Vagina (tissue), 2 donors: ENCODE measurements at regions not wholly inside any gene's neighbourhood (a gene's known extent, or its start where the extent isn't known, plus 50 kb on each side); places are given as distances from the start of the nearest gene placed in this dataset.

Experiments
- DNase-seq, 2 donors: peaks; one replicate each; pipeline ENCODE4 v3.0.0-alpha.2; 2017; ENCODE audit errors: extremely low spot score in 2 of 2
- H3K27ac ChIP-seq: fragments of 200-600 bp; sonication (generic); one replicate; pipeline ENCODE4 v1.5.1; 2019
- H3K27me3 ChIP-seq: fragments of 200-600 bp; sonication (generic); one replicate; pipeline ENCODE4 v1.5.1; 2019
- H3K36me3 ChIP-seq, 2 donors: fragments of 200-600 bp; sonication (generic); one replicate each; pipeline ENCODE4 v1.5.1; 2017 to 2019
- H3K4me1 ChIP-seq: fragments of 200-600 bp; sonication (generic); one replicate; pipeline ENCODE4 v1.5.1; 2019
- H3K4me3 ChIP-seq, 2 donors: fragments of 200-600 bp; sonication (generic); 1 replicate in 1 of 2; 2 replicates in 1 of 2; pipeline ENCODE4 v1.5.1; 2016 to 2019
- H3K9me3 ChIP-seq: fragments of 200-600 bp; sonication (generic); one replicate; pipeline ENCODE4 v1.5.1; 2019
- POLR2A ChIP-seq, 2 donors: fragments of 450-650 bp; IDR thresholded peaks; one replicate each; pipeline ENCODE4 v1.6.1; 2017; ENCODE audit warnings: antibody characterized with exemption in 2 of 2, mild to moderate bottlenecking in 2 of 2, moderate library complexity in 2 of 2
- POLR2AphosphoS5 ChIP-seq, 2 donors: sonication (generic); formaldehyde crosslinking; IDR thresholded peaks; one replicate each; pipeline ENCODE4 v1.9.0; 2017; ENCODE audit warnings: antibody characterized with exemption in 2 of 2, mild to moderate bottlenecking in 2 of 2, low read depth in 1 of 2; ENCODE audit not compliant: insufficient read depth in 1 of 2
- intact Hi-C: fragments of 100-400 bp; cut with DNase I; formaldehyde crosslinking; loops from one replicate; pipeline ENCODE4 v1.15.1; 2023
- TF ChIP-seq, protein P1 (sequence below), 3 experiments: fragments of 450-650 bp in 2 of 3; fragments of 200-600 bp in 1 of 3; sonication (generic) in 1 of 3; IDR thresholded peaks; one replicate each; pipeline ENCODE4 v1.5.1; 2017 to 2019; ENCODE audit warnings: antibody characterized with exemption in 3 of 3, mild to moderate bottlenecking in 2 of 3, moderate library complexity in 2 of 3

DNA sequence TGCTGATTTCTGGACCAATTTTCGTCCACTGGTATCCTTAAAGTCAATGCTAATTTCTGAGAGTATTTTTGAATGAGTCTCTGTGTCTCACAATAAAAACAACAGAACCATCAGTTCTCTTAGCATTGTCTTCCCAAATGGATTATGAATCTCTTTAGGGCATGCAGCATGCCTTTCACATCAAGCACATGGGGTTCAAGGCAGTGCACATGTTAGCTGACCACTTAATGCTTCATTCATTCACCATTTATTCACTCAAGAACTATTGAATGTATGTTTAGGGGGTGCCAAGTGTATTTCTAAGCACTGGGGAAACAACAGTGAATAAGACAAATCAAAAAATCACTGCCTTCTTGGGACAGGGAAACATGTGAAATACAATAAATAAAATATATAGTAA is 126.7 kb upstream of the SLC44A3 start:
- no peak for DNase-seq
- no peaks in the 10 kb centered on the region for H3K9me3 ChIP-seq
- H3K36me3 ChIP-seq = no peaks in the 10 kb centered on the region
- TF ChIP-seq, protein P1, sequence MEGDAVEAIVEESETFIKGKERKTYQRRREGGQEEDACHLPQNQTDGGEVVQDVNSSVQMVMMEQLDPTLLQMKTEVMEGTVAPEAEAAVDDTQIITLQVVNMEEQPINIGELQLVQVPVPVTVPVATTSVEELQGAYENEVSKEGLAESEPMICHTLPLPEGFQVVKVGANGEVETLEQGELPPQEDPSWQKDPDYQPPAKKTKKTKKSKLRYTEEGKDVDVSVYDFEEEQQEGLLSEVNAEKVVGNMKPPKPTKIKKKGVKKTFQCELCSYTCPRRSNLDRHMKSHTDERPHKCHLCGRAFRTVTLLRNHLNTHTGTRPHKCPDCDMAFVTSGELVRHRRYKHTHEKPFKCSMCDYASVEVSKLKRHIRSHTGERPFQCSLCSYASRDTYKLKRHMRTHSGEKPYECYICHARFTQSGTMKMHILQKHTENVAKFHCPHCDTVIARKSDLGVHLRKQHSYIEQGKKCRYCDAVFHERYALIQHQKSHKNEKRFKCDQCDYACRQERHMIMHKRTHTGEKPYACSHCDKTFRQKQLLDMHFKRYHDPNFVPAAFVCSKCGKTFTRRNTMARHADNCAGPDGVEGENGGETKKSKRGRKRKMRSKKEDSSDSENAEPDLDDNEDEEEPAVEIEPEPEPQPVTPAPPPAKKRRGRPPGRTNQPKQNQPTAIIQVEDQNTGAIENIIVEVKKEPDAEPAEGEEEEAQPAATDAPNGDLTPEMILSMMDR (IDR thresholded peaks at IDR 0.05) = no peak
- TF ChIP-seq POLR2A (IDR thresholded peaks at IDR 0.05) (no peak), POLR2AphosphoS5 (IDR thresholded peaks at IDR 0.05; ENCODE audit: insufficient read depth in 1 of 2, low read depth in 1 of 2) (no peak)
- peaks cover 9% of the 10 kb centered on the region for H3K4me1 ChIP-seq
- H3K27ac ChIP-seq = no peak overlapping the region
- no peak overlapping the region for H3K4me3 ChIP-seq
- intact Hi-C loops = loop anchor here (10.0 kb wide), 1 partner anchor 149 kb away; the partner anchor contains the start of gene F3
- no peaks in the 10 kb centered on the region for H3K27me3 ChIP-seq

DNA sequence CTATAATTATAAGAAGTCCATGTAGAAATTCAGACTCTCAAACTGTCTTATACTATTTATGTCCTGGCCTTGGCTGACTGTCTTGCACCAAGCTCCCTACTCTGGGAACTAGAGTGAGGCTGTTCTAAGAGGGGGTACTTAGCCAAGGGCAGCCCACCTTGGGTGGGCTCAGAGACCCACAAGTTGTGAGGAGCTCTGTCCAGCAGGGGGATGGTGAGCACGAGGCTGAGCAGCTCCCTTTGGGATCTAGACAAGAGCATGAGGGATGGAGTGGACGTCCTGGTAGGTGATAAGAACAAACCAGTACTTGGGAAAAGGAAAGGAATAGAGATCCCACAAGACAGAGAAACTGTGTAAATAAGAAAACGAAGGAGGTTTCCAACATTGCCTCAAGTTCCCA is 127.1 kb upstream of the SLC44A3 start:
- Histone ChIP-seq H3K27me3 (no peaks in the 10 kb centered on the region), H3K27ac (no peak overlapping the region), H3K4me3 (no peak overlapping the region), H3K9me3 (no peaks in the 10 kb centered on the region), H3K4me1 (peaks cover 13% of the 10 kb centered on the region), H3K36me3 (no peaks in the 10 kb centered on the region)
- intact Hi-C loops = loop anchor here (10.0 kb wide), 1 partner anchor 148 kb away; the partner anchor contains the start of gene F3
- no peak for DNase-seq
- TF ChIP-seq POLR2AphosphoS5 (IDR thresholded peaks at IDR 0.05; ENCODE audit: insufficient read depth in 1 of 2, low read depth in 1 of 2) (no peak), POLR2A (IDR thresholded peaks at IDR 0.05) (no peak)
- TF ChIP-seq, protein P1 (IDR thresholded peaks at IDR 0.05) = no peak

DNA sequence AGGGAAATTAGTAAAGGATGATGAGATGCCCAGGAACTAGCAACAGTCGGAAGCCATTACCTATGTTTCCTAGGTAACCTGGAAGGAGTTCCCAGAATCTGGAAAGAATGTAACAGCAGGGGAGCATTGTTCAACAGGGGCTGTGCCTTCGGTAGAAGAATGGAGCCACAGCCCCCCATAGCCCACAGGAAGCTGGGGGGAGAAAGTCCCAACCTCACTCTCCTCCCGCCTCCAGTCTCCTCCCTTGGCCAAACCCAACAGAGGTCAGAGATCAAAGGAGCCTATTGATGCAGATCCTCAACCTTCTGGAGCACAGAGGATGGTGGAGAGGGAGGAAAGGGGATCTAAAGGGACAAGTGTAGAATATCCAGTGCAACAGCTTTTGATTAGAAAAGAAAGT is 131.5 kb upstream of the SLC44A3 start:
- Histone ChIP-seq H3K36me3 (no peaks in the 10 kb centered on the region), H3K27ac (peak overlapping the region; percentile 90), H3K4me3 (no peak overlapping the region), H3K9me3 (no peaks in the 10 kb centered on the region), H3K4me1 (peaks cover 26% of the 10 kb centered on the region), H3K27me3 (no peaks in the 10 kb centered on the region)
- intact Hi-C loops = no loop called here
- DNase-seq = no peak
- TF ChIP-seq POLR2A (IDR thresholded peaks at IDR 0.05) = no peak
- TF ChIP-seq, protein P1 (IDR thresholded peaks at IDR 0.05) = no peak
- no peak for TF ChIP-seq POLR2AphosphoS5 (IDR thresholded peaks at IDR 0.05; ENCODE audit: insufficient read depth in 1 of 2, low read depth in 1 of 2)

DNA sequence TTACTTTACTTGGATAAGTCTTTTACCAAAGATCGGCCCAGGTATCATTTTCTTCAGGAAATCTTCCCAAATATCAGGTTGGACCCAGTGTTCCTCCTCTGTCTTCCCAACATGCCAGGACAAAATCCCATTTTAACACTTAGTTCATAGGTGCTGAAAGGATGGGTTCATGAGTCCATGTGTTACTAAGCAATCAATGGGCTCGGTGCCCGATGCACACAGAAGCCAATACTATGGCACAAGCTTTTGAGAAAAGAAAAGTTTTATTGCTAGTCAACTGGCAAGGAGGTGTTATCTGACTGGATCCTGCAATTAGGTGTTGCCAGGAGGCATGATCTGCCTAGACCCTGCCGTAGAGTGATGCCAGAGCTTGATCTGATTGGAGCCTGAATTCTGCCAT is 133.3 kb upstream of the SLC44A3 start:
- peak overlapping the region; percentile 9 for H3K27ac ChIP-seq
- no peaks in the 10 kb centered on the region for H3K9me3 ChIP-seq
- DNase-seq = no peak
- H3K4me3 ChIP-seq = no peak overlapping the region
- H3K4me1 ChIP-seq = peaks cover 26% of the 10 kb centered on the region
- no peaks in the 10 kb centered on the region for H3K27me3 ChIP-seq
- TF ChIP-seq POLR2A (IDR thresholded peaks at IDR 0.05) (no peak), POLR2AphosphoS5 (IDR thresholded peaks at IDR 0.05; ENCODE audit: insufficient read depth in 1 of 2, low read depth in 1 of 2) (no peak)
- TF ChIP-seq, protein P1 (IDR thresholded peaks at IDR 0.05) = no peak
- intact Hi-C loops = no loop called here
- H3K36me3 ChIP-seq = no peaks in the 10 kb centered on the region

DNA sequence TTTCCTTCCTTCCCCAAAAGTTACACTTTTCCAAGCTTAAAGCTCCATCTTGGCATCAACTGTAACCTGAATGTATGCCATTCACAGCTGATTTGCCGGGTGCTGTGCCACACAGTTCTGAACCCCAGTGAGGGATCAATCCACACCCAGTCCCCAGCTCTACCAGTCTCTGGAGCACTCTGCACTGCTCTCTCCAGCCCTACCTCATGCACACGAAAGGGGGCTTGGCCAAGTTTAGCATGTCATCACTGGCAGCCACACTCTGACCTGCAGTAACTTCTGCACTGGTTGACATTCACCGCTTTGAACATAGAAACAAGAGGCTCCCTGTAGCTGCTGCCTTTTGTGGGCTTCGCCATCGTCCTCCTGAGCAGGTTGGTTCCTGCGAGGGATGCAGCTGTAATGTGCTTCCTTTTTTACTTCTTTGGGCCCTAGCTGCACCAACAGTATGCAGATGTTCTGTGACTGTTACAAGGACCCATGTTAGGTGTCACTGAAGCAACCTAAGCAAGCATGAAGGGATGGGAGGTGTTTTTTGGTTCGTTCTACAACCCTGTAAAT is 135.4 kb upstream of the SLC44A3 start:
- TF ChIP-seq, protein P1 (IDR thresholded peaks at IDR 0.05) = no peak
- TF ChIP-seq POLR2AphosphoS5 (IDR thresholded peaks at IDR 0.05; ENCODE audit: insufficient read depth in 1 of 2, low read depth in 1 of 2) = no peak
- TF ChIP-seq POLR2A (IDR thresholded peaks at IDR 0.05) = no peak
- Histone ChIP-seq H3K36me3 (no peaks in the 10 kb centered on the region), H3K4me3 (no peak overlapping the region), H3K27ac (no peak overlapping the region), H3K27me3 (no peaks in the 10 kb centered on the region), H3K4me1 (peaks cover 26% of the 10 kb centered on the region), H3K9me3 (no peaks in the 10 kb centered on the region)
- DNase-seq = no peak
- intact Hi-C loops = no loop called here
